ENCODE measurements at regions not wholly inside any gene's neighbourhood (a gene's known extent, or its start where the extent isn't known, plus 50 kb on each side); places are given as distances from the start of the nearest gene placed in this dataset.
"Not testable (repeated sequence)": the region's sequence is repeated elsewhere in the genome, so short reads cannot be mapped to it uniquely, and the experiment has no call there.

- no peak for DNase-seq
Measured at GRCh38 chr5:155786108-155786507, 540.9 kb upstream of the SGCD start.

GRCh38 chr5:155792873-155793272 lies 534.1 kb upstream of the SGCD start:
- DNase-seq = no peak

- no peak for DNase-seq
Measured at GRCh38 chr5:155794795-155795194, 532.2 kb upstream of the SGCD start.

GRCh38 chr5:155799308-155799707 lies 527.7 kb upstream of the SGCD start:
- DNase-seq = no peak

GRCh38 chr5:155807884-155808576 lies 518.9 kb upstream of the SGCD start:
- DNase-seq = no peak

GRCh38 chr5:155815248-155815647 lies 511.7 kb upstream of the SGCD start:
- DNase-seq = no peak

GRCh38 chr5:155822177-155822576 lies 504.8 kb upstream of the SGCD start:
- DNase-seq = no peak

GRCh38 chr5:155826611-155827507 lies 500.1 kb upstream of the SGCD start:
- no peak for DNase-seq

GRCh38 chr5:155827508-155827815 lies 499.5 kb upstream of the SGCD start:
- DNase-seq = not testable (repeated sequence)

GRCh38 chr5:155827949-155828348 lies 499.0 kb upstream of the SGCD start:
- DNase-seq = no peak

- no peak for DNase-seq
Measured at GRCh38 chr5:155831491-155831890, 495.5 kb upstream of the SGCD start.

GRCh38 chr5:155833287-155833686 lies 493.7 kb upstream of the SGCD start:
- DNase-seq = no peak

GRCh38 chr5:155834271-155834975 lies 492.5 kb upstream of the SGCD start:
- no peak for DNase-seq

- DNase-seq = no peak
Measured at GRCh38 chr5:155836089-155836803, 490.7 kb upstream of the SGCD start.

- DNase-seq = no peak
Measured at GRCh38 chr5:155838394-155838793, 488.6 kb upstream of the SGCD start.

GRCh38 chr5:155839251-155840037 lies 487.5 kb upstream of the SGCD start:
- no peak for DNase-seq

- no peak for DNase-seq
Measured at GRCh38 chr5:155844542-155844941, 482.4 kb upstream of the SGCD start.

GRCh38 chr5:155850370-155850769 lies 476.6 kb upstream of the SGCD start:
- DNase-seq = peak; percentile 75

GRCh38 chr5:155866971-155867370 lies 460.0 kb upstream of the SGCD start:
- DNase-seq = no peak

GRCh38 chr5:155867522-155868088 lies 459.4 kb upstream of the SGCD start:
- DNase-seq = no peak

GRCh38 chr5:155870636-155871035 lies 456.3 kb upstream of the SGCD start:
- no peak for DNase-seq

- no peak for DNase-seq
Measured at GRCh38 chr5:155871623-155872022, 455.3 kb upstream of the SGCD start.

Data from NCI-H1694 (cell line).